ENCODE measurements at regions not wholly inside any gene's neighbourhood (a gene's known extent, or its start where the extent isn't known, plus 50 kb on each side); places are given as distances from the start of the nearest gene placed in this dataset.

DNA sequence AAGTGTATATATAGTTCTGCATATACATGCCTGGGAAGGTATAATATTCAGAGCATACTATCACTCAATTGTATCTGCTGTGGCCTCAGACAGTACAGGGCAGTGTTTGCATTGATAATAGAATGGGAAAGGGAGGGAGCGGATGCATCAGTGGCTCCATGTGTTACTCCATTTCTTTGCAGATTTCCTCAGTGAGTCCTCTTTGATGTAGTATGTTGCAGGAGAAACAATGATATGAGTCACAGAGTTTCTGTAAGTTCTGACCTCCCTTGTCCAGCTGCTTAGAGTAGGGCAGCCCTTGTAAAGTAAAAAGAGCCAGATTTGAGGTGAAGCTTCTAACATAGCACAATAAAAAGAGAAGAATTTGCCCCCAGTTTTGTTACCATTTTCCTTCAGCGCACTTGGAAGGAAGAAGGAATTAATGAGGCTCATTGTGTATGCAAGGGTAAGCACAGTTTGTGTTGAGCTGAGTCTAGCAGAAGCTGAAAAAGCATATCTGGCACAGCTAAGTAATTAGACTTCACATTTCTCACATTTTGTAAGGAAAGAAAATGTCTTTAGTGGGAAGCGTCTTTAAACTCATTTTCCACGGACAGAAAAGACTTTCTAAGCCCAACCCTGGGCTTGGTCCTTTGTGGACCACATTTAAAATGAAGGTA lies 555.8 kb upstream of the IL12A start:
- peak; percentile 51 for DNase-seq (ENCODE audit: low read depth, low spot score)
- no peak overlapping the region for H3K4me3 ChIP-seq (ENCODE audit: low read depth, low read length)
- TF ChIP-seq, protein P1, sequence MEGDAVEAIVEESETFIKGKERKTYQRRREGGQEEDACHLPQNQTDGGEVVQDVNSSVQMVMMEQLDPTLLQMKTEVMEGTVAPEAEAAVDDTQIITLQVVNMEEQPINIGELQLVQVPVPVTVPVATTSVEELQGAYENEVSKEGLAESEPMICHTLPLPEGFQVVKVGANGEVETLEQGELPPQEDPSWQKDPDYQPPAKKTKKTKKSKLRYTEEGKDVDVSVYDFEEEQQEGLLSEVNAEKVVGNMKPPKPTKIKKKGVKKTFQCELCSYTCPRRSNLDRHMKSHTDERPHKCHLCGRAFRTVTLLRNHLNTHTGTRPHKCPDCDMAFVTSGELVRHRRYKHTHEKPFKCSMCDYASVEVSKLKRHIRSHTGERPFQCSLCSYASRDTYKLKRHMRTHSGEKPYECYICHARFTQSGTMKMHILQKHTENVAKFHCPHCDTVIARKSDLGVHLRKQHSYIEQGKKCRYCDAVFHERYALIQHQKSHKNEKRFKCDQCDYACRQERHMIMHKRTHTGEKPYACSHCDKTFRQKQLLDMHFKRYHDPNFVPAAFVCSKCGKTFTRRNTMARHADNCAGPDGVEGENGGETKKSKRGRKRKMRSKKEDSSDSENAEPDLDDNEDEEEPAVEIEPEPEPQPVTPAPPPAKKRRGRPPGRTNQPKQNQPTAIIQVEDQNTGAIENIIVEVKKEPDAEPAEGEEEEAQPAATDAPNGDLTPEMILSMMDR (IDR thresholded peaks at IDR 0.05; ENCODE audit: low read depth, low read length): no peak
- in situ Hi-C loops (cut with HindIII; ENCODE audit: low sequenced_read_pairs): no loop called here

DNA sequence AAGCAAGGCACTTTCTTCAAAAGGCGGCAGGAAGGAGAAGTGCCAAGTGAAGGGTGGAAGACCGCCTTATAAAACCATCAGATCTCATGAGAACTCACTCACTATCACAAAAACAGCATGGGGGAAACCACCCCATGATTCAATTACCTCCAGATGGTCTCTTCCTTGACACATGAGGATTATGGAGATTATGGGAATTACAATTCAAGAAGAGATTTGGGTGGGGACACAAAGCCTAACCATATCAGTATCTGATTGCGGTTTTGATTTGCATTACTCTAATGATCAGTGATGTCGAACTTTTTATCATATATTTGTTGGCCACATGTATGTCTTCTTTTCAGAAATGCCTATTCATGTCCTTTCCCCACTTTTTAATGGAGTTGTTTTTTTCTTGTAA lies 549.3 kb upstream of the IL12A start:
- in situ Hi-C loops (cut with HindIII; ENCODE audit: low sequenced_read_pairs): no loop called here
- no peak for DNase-seq (ENCODE audit: low read depth, low spot score)
- no peak overlapping the region for H3K4me3 ChIP-seq (ENCODE audit: low read depth, low read length)
- TF ChIP-seq, protein P1 (IDR thresholded peaks at IDR 0.05; ENCODE audit: low read depth, low read length): no peak

GRCh38 chr3:159441279-159441678 lies 547.4 kb upstream of the IL12A start:
- in situ Hi-C loops (cut with HindIII; ENCODE audit: low sequenced_read_pairs): no loop called here
- no peak for DNase-seq (ENCODE audit: low read depth, low spot score)
- H3K4me3 ChIP-seq (ENCODE audit: low read depth, low read length): no peak overlapping the region
- TF ChIP-seq, protein P1 (IDR thresholded peaks at IDR 0.05; ENCODE audit: low read depth, low read length): no peak

- TF ChIP-seq, protein P1 (IDR thresholded peaks at IDR 0.05; ENCODE audit: low read depth, low read length): no peak
- in situ Hi-C loops (cut with HindIII; ENCODE audit: low sequenced_read_pairs): no loop called here
- H3K4me3 ChIP-seq (ENCODE audit: low read depth, low read length): no peak overlapping the region
Observed at GRCh38 chr3:159443266-159443665, 545.4 kb upstream of the IL12A start.

GRCh38 chr3:159447841-159448240 lies 540.8 kb upstream of the IL12A start:
- H3K4me3 ChIP-seq (ENCODE audit: low read depth, low read length): no peak overlapping the region
- in situ Hi-C loops (cut with HindIII; ENCODE audit: low sequenced_read_pairs): no loop called here
- DNase-seq (ENCODE audit: low read depth, low spot score): no peak
- TF ChIP-seq, protein P1 (IDR thresholded peaks at IDR 0.05; ENCODE audit: low read depth, low read length): no peak

More at GRCh38 chr3:159443266-159443665, 545.4 kb upstream of the IL12A start:
- DNase-seq (ENCODE audit: low read depth, low spot score): peak; percentile 67

DNA sequence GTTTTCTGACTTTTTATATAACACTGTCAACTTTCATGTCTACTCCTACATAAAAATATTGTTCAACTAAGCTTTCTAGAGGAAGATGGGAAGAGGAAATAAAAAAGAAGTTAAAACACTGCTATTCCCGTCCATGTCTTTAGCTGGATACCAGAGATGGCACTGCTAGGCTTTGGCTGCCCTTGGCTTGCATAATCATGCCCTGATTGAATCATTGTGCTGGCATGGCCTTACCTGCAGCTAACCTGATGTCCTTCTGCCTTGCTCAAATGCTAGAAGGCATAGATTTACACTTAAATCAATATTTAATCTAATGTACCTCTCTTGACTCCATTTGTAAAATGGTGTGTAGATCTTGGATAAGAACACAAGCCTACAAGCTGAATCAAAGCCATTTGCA lies 539.7 kb upstream of the IL12A start:
- TF ChIP-seq, protein P1 (IDR thresholded peaks at IDR 0.05; ENCODE audit: low read depth, low read length): no peak
- no peak for DNase-seq (ENCODE audit: low read depth, low spot score)
- in situ Hi-C loops (cut with HindIII; ENCODE audit: low sequenced_read_pairs): no loop called here
- H3K4me3 ChIP-seq (ENCODE audit: low read depth, low read length): no peak overlapping the region
